IPS-NIHi11 (cell line): ENCODE measurements at regions not wholly inside any gene's neighbourhood (a gene's known extent, or its start where the extent isn't known, plus 50 kb on each side); places are given as distances from the start of the nearest gene placed in this dataset.
"Not testable (repeated sequence)": the region's sequence is repeated elsewhere in the genome, so short reads cannot be mapped to it uniquely, and the experiment has no call there.

Source experiments
- DNase-seq: peaks from one replicate; pipeline ENCODE4 v3.0.0; 2012; ENCODE audit warnings: mixed read lengths, low spot score

DNA sequence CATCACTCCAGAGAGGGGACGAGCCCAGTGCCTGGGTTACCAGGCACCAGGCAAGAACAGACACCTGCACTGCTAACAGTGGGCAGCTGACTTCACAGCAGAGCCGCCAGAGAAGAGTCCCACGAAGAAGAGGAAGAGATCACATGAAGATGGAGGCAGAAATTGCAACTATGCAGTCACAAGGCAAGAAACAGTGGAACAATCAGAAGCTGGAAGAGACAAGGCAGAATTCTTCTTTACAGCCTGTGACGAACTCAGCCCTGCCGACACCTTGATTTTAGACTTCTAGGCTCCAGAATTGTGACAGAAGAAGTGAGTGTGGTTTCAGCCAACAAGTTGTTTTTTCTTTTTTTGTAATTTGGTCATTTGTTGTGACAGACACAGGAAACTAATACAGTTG is 59.2 kb downstream of the IL12A start:
- DNase-seq = no peak

DNA sequence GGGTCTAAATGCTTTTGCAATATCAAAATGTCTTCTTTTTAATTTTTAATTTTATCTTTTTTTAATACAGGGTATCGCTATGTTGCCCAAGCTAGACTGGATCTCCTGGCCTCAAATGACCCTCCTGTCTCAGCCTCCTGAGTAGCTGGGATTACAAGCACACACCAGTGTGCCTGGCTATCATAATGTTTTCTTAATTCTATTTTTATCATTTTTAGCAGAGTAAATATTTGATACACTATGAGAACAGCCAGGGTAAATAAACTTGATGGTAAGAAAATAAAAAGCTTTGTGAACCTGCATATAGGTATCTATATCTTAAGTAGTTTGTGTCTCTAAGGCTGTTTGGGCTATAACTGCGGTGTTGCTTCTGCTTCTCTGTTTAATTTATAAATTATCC is 60.4 kb downstream of the IL12A start:
- DNase-seq = no peak

DNA sequence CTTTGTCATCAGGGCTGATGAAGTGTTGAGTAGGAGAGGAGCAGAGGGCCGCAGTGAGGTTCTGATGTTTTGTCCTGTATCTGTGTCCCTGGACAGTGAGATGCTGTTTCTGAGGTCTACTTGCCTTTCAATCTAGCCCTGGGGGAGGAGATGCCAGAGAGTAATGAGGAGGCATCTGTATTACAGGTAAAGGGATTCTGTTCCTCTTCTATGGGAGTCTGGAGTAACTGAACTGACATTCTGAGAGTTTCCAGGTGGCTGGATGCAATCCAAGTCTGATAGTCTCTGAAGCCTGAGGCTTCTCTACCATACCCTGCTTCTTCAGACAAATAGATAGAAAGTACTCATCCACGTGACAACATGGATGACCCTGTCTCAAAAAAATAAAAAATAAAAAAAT is 60.9 kb downstream of the IL12A start:
- DNase-seq = no peak

DNA sequence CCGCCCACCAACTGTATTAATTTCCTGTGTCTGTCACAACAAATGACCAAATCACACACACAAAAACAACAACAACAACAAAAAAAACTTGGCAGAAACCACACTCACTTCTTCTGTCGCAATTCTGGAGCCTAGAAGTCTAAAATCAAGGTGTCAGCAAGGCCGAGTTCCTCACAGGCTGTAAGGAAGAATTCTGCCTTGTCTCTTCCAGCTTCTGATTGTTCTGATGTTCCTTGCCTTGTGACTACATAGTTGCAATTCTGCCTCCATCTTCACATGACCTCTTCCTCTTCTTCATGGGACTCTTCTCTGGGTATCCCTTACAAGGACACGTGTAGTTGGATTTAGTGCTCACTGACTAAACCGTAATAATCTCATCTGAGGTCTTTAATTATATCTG is 61.4 kb downstream of the IL12A start:
- DNase-seq = no peak

DNA sequence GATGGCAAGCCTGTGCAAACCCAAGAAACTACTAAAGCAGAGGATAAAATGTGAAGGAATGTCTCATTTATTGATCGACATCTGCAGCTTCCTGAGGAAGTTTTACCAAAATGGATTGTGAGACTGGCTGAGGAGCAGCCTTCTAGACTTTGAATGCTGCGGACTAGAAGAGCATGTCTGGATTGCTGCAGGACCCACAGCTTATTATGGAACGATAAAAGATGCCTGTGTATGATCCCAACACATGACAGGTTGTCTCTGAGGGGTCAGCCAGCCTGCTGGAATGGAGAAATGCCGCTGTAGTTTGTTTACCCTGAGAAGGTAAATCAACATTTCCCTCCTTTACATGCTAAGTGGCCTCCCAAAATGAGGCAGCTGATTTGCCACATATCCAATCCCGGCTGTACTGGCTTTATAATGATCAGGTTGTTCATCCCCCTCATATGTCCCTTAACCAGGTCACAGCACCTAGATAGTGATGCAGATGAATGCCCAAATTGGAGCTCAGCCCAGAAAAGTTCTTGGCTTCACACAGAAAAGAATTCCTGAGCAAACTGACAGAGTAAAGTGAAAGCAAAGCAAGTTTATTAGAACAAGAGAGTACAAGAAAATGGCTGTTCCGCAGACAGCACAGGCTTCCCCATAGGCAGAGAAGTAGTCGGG is 63.9 kb downstream of the IL12A start:
- no peak for DNase-seq

DNA sequence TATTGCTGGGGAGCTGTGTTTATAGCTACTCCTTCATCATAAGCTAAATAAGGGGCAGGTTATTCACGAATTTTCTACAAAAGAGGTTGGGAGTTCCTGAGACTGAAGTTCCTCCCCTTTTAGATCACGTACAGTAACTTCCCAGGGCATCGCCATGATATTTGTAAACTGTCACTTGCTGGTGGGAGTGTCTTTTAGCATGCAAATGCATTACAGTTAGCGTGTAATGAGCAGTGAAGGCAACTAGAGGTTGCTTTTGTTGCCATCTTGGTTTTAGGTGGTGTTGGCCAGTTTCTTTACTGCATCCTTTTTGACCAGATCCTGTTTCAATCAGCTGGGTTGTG is 64.4 kb downstream of the IL12A start:
- DNase-seq = no peak

DNA sequence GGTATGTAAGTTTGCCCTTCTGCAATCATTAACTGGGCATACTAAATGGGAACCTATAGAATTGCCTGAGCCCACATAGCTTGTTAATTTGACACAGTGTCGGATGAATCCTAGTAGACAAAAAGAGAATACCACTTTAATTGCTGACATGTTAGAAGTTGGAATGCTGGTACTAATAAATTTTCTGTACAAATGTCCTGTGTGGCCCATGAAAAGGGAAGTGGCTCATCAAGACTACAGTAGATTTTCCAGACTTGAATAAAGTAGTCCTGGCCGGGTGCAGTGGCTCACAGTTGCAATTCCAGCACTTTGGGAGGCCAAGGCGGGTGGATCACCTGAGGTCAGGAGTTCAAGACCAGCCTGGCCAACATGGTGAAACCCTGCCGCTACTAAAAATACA is 66.2 kb downstream of the IL12A start:
- not testable (repeated sequence) for DNase-seq

DNA sequence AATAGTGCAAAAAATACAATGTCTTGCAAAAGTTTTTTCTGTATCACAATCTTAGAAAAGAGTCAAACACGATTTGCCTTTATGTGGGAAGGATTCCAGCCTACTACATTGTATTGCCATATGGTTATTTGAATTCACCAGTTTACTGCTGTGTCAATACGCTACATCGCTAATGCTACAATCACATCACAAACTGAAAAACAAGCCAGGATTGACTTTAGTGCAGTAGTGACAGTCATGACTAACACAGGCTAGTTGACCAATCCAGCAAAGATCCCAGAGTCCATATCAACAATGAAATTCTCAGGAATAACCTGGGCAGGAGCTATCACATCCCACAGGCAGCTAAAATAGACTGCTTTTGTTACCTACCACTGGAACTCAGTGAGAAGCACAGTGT is 67.0 kb downstream of the IL12A start:
- DNase-seq = no peak

DNA sequence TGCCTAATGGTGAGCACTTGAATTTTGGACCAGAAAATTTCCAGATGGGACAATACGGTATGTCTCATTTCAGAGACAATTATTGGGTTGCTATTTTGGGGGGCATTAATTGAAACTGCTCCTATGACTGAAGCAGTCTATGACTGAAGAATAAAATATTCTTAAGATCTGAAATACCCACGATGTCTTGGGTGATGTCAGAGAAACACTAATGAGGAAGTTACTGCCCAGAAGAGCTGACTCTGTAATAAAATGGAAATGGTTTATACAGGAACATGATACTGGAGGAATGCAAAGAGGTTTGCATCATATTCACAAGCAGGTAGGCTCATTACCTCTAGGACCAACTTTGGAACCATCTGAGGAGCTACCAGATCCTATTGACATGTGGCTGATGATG is 68.7 kb downstream of the IL12A start:
- DNase-seq = no peak

DNA sequence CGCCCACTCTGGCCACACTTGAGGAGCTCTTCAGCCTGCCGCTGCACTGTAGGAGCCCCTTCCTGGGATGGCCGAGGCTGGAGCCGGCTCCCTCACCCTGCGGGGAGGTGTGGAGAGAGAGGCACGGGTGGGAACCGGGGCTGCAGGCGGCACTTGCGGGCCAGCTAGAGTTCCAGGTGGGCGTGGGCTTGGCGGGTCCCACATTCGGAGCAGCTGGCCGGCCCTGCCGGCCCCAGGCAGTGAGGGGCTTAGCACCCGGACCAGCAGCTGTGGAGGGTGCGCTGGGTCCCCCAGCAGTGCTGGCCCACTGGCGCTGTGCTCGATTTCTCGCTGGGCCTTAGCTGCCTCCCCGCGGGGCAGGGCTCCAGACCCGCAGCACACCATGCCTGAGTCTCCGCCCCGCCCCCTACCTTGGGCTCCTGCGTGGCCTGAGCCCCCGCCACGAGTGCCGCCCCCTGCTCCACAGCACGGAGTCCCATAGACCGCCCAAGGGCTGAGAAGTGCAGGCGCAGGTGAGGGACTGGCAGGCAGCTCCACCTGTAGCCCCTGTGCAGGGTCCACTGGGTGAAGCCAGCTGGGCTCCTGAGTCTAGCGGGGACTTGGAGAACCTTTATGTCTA is 71.9 kb downstream of the IL12A start:
- no peak for DNase-seq

DNA sequence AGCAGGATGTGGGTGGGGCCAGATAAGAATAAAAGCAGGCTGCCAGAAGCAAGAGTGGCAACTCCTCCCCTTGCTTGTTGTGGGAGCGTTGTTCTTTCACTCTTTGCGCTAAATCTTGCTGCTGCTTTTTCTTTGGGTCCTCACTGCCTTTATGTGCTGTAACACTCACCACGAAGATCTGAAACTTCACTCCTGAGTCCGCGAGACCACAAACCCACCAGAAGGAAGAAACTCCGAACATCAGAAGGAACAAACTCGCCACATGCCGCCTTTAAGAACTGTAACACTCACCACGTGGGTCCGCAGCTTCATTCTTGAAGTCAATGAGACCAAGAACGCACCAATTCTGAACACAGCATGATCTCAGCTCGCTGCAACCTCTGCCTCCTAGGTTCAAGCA is 72.9 kb downstream of the IL12A start:
- no peak for DNase-seq

DNA sequence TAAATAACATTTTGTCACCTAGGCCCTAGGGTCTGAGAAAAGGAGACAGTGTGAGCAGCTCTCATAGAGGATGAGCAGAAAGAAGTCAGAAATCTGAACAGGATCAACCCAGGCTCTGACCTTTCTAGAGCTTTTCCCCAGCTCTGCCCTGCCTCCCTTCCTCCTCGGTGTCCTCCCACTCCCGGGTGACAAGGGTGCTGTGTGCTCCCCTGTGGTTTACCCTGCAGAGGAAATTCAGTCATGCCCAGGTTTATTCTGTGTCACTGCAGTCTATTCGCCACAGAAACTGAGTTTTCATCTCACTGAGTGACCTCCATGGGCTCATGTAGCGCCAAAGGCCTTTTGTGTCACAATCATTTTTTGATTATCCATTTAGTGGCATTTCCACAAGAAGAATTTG is 76.6 kb downstream of the IL12A start:
- DNase-seq = no peak

DNA sequence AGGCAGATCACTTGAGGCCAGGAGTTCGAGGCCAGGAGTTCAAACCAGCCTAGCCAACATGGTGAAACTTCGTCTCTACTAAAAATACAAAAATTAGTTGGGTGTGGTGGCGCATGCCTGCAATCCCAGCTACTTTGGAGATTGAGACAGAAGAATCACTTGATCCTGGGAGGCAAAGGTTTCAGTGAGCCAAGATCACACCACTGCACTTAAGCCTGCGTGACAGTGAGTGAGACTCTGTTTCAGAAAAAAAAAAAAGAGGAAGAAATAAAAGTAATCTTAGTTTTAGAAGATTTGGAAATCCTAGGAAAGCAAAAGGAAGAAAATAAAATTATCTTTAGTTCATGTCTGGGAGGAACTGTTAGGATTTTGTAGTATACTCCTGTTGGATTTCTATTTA is 77.2 kb downstream of the IL12A start:
- DNase-seq = no peak

DNA sequence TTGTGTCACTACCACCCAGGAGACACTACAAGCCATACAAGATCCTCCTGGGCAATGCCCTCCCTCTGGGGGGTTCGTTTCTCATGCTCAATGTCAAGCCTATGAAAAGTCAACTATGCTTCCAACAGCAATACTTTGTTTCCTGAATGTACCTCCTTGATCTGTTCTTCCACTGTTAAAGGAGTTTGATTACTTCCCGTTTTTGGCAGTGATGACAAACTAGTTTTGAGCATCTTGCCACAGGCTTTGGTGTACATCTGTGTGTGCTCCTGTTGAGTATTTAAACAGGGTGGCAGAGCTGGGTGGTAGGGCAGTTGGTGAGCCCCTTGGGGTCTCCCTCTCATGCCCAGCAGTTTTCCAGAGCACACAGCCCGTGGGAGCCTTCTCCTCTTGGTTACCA is 81.4 kb downstream of the IL12A start:
- DNase-seq = no peak

DNA sequence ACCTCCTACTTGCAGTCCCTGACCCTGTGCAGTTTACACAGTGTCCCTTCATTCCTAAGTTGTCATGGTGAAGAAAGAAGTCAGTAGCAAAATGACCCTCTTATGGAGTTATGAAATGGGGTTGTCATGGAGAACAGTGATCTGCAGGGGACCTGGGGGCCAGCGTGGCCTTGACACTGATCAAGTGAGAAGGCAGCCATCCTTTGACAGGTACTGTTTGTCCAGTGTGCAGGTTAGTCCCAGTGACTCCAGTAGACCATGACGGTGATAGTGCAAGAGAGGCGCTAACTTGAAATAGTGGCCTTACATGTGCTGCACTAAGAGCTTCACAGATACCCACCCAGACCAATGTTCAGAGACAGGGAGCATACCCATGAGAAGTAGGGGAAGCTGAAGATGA is 87.9 kb downstream of the IL12A start:
- DNase-seq = no peak

DNA sequence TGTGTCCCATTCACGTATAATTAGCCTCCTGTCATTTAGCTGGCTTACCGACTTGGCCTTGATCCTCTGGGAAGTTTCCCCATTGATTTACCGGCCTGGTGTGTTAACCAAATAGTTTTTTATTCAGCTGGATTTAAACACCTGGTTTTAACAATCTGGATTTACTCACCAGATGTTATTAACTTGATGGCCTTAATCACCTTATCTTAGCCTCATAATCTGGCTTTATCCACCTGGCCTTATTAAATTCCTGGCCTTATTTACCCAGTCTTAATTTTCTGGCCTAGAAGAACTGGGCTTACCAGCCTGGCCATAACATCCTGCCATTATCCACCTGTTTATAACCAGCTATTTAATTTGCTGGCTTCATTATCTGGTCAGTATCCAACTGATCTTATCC is 89.9 kb downstream of the IL12A start:
- DNase-seq = no peak

DNA sequence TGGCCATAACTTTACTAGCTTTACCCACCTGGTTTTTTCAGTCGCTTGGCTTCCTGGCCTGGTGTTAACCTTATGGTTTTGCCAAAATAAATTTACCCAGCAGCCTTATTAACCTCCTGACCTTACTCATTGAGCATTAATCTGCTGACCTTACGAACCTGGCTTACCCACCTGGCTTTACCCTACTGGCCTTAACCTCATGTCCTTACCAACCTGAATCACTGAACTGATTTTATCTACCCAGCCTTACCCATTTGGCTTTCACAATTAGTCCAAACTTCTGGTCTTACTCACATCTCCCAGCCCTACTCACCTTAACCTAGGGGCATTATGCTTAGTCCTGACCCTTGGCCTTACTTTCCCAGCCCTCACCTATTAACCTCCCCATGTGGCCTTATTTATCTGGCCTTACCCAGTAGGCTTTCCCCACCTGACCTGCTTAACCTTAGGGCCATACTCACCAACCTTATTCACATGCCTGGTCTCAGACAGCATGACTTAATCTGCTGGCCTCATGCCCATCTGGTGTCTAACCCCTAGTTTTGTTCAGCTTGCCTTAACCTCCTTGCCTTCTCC is 93.4 kb downstream of the IL12A start:
- no peak for DNase-seq

DNA sequence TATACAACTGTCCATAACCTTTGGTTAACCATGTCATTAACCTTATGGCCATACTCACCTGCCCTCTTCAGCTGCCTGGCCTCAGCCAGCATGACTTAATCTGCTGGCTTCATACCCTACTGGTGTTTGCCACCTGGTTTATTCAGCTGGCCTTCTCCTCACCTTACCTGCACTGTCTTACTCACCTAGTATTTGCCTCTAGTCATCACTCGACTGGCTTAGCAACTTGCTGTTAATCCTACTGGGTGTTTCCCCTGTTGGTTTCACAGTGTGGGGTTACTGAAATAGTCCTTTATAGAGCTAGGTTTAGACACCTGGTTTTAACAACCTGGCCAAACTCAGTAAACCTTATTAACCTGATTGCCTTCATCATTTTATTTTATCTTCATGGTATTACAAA is 96.4 kb downstream of the IL12A start:
- no peak for DNase-seq

DNA sequence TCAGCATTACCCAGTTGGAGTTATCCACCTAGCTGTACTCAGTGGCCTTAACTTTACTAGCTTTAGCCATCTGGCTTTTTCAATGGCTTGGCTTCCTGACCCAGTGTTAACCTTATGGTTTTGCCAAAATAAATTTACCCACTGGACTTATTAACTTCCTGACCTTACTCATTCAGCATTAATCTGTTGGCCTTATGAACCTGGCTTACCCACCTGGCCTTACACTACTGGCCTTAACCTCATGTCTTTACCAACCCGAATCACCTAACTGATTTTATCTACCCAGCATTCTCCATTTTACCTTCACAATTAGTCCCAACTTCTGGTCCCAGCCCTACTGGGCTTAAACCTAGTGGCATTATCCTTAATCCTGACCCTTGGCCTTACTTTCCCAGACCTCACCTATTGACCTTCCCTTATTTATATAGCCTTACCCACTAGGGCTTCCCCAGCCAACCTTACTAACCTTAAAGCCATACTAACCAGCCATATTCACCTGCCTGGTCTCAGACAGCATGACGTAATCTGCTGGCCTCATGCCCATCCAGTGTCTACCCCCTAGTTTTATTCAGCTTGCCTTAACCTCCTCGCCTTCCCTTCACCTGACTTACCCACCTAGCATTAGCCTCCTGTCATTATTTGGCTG is 100.0 kb downstream of the IL12A start:
- no peak for DNase-seq

DNA sequence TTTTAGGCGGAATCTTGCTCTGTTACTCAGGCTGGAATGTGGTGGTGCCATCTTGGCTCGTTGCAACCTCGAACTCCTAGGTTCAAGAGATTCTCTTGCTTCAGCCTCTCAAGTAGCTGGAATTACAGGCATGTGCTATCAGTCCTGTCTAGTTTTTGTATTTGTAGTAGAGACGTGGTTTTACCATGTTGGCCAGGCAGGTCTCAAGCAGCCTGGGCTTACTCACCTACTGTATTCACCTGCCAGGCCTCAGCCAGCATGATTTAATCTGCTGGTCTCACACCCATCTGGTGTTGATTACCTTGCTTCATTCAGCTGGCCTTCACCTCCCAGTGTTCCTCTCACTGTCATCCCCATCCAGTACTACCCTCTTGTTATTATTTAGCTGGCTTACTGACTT is 102.0 kb downstream of the IL12A start:
- DNase-seq = no peak

DNA sequence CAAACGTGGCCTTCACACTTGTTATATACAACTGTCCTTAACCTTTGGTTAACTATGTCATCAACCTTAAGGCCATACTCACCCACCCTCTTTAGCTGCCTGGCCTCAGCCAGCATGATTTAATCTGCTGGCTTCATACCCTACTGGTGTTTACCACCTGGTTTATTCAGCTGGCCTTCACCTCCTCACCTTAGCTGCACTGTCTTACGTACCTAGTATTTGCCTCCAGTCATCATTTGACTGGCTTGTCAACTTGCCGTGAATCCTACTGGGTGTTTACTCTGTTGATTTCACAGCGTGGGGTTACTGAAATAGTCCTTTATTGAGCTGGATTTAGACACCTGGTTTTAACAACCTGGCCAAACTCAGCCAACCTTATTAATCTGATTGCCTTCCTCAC is 102.8 kb downstream of the IL12A start:
- no peak for DNase-seq

DNA sequence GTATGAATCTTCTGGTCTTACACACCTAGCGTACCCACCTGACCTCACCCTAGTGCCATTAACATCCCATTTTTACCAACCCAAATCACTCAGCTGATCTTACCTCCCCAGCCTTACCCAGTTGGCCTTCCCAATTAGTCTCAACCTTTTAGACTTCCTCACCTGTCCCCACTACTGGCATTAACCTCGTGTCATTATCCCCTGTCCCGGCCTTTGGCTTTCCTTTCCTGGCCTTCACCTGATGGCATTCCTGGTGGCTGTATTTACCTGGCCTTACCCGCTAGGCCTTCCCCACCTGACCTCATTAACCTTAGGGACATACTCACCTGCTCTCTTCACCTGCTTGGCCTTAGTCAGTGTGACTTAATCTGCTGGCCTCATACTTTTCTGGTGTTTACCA is 104.1 kb downstream of the IL12A start:
- no peak for DNase-seq

DNA sequence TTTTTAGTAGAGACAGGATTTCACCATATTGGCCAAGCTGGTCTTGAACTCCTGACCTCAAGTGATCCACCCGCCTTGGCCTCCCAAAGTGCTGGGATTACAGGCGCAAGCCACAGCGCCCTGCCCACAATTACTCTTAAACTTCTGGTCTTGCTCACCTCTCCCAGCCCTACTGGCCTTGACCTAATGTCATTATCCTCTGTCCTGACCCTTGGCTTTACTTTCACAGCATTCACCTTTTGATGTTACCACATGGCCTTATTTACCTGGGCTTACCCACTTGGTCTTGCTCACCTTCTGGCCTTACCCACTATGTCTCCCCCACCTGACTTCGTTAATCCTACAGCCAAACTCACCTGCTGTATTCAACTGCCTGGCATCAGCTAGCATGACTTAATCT is 105.9 kb downstream of the IL12A start:
- DNase-seq = no peak

DNA sequence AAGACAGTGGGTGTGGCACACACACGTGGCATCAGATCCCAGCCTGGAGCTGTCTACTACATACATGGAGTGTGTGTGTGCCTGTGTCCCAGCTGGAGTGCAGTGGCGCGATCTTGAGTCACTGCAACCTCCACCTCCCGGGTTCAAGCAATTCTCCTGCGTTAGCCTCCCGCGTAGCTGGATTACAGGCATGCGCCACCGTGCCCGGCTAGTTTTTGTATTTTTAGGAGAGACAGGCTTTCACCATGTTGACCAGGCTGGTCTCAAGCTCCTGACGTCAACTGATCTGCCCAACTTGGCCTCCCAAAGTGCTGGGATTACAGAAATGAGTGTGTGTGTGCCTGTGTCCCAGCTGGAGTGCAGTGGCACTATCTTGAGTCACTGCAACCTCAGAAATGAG is 108.8 kb downstream of the IL12A start:
- DNase-seq = no peak
